Colonic mucosa (tissue), 4 donors: ENCODE measurements at regions not wholly inside any gene's neighbourhood (a gene's known extent, or its start where the extent isn't known, plus 50 kb on each side); places are given as distances from the start of the nearest gene placed in this dataset.

Experiments
- DNase-seq: peaks from one replicate; pipeline ENCODE4 v3.0.0-alpha.2; 2020
- H3K27ac ChIP-seq: fragments of 200-600 bp; one replicate; pipeline ENCODE4 v1.8.0; 2021
- H3K27me3 ChIP-seq: fragments of 200-600 bp; one replicate; pipeline ENCODE4 v1.8.0; 2021
- H3K36me3 ChIP-seq: fragments of 200-600 bp; one replicate; pipeline ENCODE4 v1.8.0; 2021
- H3K4me1 ChIP-seq: fragments of 200-600 bp; one replicate; pipeline ENCODE4 v1.8.0; 2021; ENCODE audit warnings: mild to moderate bottlenecking
- H3K4me3 ChIP-seq: fragments of 200-600 bp; one replicate; pipeline ENCODE4 v1.8.0; 2021
- H3K9ac ChIP-seq, 2 donors: one replicate each; pipeline ENCODE4 v1.7.0; 2013; ENCODE audit warnings: control low read depth in 2 of 2, low read depth in 2 of 2, low read length in 2 of 2
- H3K9me3 ChIP-seq: fragments of 200-600 bp; one replicate; pipeline ENCODE4 v1.8.0; 2021
- CTCF ChIP-seq: fragments of 200-600 bp; IDR thresholded peaks from one replicate; pipeline ENCODE4 v1.8.0; 2022; ENCODE audit warnings: antibody characterized with exemption, mild to moderate bottlenecking
- intact Hi-C: fragments of 100-400 bp; cut with DNase I; formaldehyde crosslinking; loops from one replicate; pipeline ENCODE4 v1.14.1; 2022
- donor health status: healthy.
- donor health status: DM: no; HTN: no; CAD: no.
- donor health status: DM: no; HTN: no; CAD: no.

DNA sequence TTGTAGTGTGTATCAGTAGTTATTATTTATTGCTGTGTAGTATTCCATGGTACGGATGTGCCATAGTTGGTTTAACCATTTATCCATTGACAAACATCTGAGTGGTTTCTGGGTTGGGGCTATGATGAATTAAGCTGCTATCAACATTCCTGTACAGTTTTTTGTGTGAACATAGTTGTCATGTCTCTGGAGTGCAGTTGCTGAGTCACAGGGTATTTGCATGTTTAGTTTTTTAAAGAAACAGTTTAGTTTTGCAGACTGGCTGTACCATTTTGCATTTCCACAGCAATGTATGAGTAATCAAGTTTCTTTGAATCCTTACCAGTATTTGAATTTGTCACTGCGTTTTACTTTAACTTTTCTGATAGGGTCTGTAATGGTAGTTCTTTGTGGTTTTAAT lies 516.7 kb upstream of the CELF2 start:
- TF ChIP-seq CTCF: no peak
- H3K27ac ChIP-seq: no peak overlapping the region
- H3K36me3 ChIP-seq: no peaks in the 10 kb centered on the region
- no peak overlapping the region for H3K4me3 ChIP-seq
- H3K27me3 ChIP-seq: no peaks in the 10 kb centered on the region
- H3K9me3 ChIP-seq: no peaks in the 10 kb centered on the region
- intact Hi-C loops: no loop called here
- no peak for DNase-seq
- H3K4me1 ChIP-seq: no peaks in the 10 kb centered on the region
- H3K9ac ChIP-seq: no peak overlapping the region

- H3K9ac ChIP-seq: no peak overlapping the region
- intact Hi-C loops: no loop called here
- no peak for DNase-seq
- H3K36me3 ChIP-seq: no peaks in the 10 kb centered on the region
- no peaks in the 10 kb centered on the region for H3K9me3 ChIP-seq
- TF ChIP-seq CTCF: no peak
- no peaks in the 10 kb centered on the region for H3K4me1 ChIP-seq
- H3K27me3 ChIP-seq: no peaks in the 10 kb centered on the region
- H3K27ac ChIP-seq: no peak overlapping the region
- H3K4me3 ChIP-seq: no peak overlapping the region
These were observed 513.9 kb upstream of the CELF2 start for GRCh38 chr10:10503772-10504171.

GRCh38 chr10:10508211-10508610 lies 509.5 kb upstream of the CELF2 start:
- H3K9me3 ChIP-seq: no peaks in the 10 kb centered on the region
- H3K27ac ChIP-seq: no peak overlapping the region
- no peak for DNase-seq
- H3K9ac ChIP-seq: no peak overlapping the region
- intact Hi-C loops: no loop called here
- no peak overlapping the region for H3K4me3 ChIP-seq
- H3K27me3 ChIP-seq: no peaks in the 10 kb centered on the region
- TF ChIP-seq CTCF: no peak
- no peaks in the 10 kb centered on the region for H3K4me1 ChIP-seq
- H3K36me3 ChIP-seq: no peaks in the 10 kb centered on the region

DNA sequence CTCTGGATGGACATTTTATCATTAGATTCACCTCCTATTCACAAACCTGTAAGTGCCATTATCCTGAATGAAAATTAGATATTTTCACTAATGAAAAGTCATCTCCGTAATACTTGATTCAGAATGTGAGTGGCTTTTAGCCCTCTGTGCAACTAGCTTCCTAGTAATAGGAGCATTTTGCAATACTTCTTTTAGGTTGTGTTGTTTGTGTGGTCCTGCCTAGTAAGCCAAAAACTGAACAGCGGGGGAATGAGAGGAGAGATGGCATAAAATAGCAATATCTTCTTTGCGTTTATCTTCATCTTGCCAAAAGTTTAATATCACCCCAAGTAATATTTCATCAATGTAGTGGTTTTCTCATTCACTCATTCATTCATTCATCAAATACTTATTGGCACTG lies 507.5 kb upstream of the CELF2 start:
- Histone ChIP-seq H3K4me1 (no peaks in the 10 kb centered on the region), H3K27me3 (no peaks in the 10 kb centered on the region), H3K36me3 (no peaks in the 10 kb centered on the region), H3K27ac (no peak overlapping the region), H3K9me3 (no peaks in the 10 kb centered on the region), H3K9ac (no peak overlapping the region), H3K4me3 (no peak overlapping the region)
- no peak for TF ChIP-seq CTCF
- intact Hi-C loops: no loop called here
- no peak for DNase-seq

GRCh38 chr10:10513067-10513466 lies 504.6 kb upstream of the CELF2 start:
- TF ChIP-seq CTCF: no peak
- Histone ChIP-seq H3K9ac (no peak overlapping the region), H3K36me3 (no peaks in the 10 kb centered on the region), H3K27me3 (no peaks in the 10 kb centered on the region), H3K9me3 (no peaks in the 10 kb centered on the region), H3K4me1 (no peaks in the 10 kb centered on the region), H3K27ac (no peak overlapping the region), H3K4me3 (no peak overlapping the region)
- DNase-seq: no peak
- intact Hi-C loops: no loop called here

GRCh38 chr10:10513898-10514297 lies 503.8 kb upstream of the CELF2 start:
- intact Hi-C loops: no loop called here
- Histone ChIP-seq H3K27ac (no peak overlapping the region), H3K27me3 (no peaks in the 10 kb centered on the region), H3K4me1 (no peaks in the 10 kb centered on the region), H3K36me3 (no peaks in the 10 kb centered on the region), H3K9ac (no peak overlapping the region), H3K4me3 (no peak overlapping the region), H3K9me3 (no peaks in the 10 kb centered on the region)
- no peak for TF ChIP-seq CTCF
- DNase-seq: no peak
